K562 (cell line): ENCODE measurements at regions not wholly inside any gene's neighbourhood (a gene's known extent, or its start where the extent isn't known, plus 50 kb on each side); places are given as distances from the start of the nearest gene placed in this dataset.

Source experiments
- ATAC-seq: fragments of 200-7000 bp; cut with Tn5 transposase; 3 replicates; pipeline ENCODE4 v1.9.1; 2020; ENCODE audit warnings: moderate library complexity
- BruUV-seq: library from RNA; stranded (reverse); fragments of 400-500 nt; replicated peaks from 2 replicates; lab custom pipeline; 2021; lab: Mats Ljungman, UMichigan
- CTCF ChIA-PET: fragments of 300-600 bp; formaldehyde crosslinking; extraction: SDS; loops from one replicate; lab custom pipeline; 2021; ENCODE audit warnings: low intra/inter-chr PET ratio; lab: Yijun Ruan, JAX
- POLR2A ChIA-PET: fragments of 300-600, 350-650 bp; sonication (Branson Sonifier 250); formaldehyde crosslinking; extraction: SDS; loops from one replicate; lab custom pipeline; 2021; ENCODE audit warnings: antibody characterized with exemption, inconsistent platforms; lab: Yijun Ruan, JAX
- DNase-seq, 4 experiments: peaks; one replicate each; pipeline versions ENCODE4 v3.0.0 to v3.0.0-alpha.2; 2011 to 2018; ENCODE audit warnings: low spot score in 3 of 4, mixed read lengths in 3 of 4; ENCODE audit errors: extremely low read depth in 1 of 4
- FAIRE-seq: peaks from 2 replicates; lab custom pipeline; 2011; peaks lifted over from hg19 to GRCh38; lab: Jason Lieb, UNC
- H2AFZ ChIP-seq: 2 replicates; pipeline ENCODE4 v1.6.0; 2011; ENCODE audit warnings: low read depth, low read length, control low read depth, inconsistent platforms
- H3K27ac ChIP-seq: fragments of 200-600 bp; 3 replicates; pipeline ENCODE4 v1.8.0; 2011; ENCODE audit warnings: low read depth, mild to moderate bottlenecking, control low read depth, inconsistent platforms, low read length, moderate library complexity, mixed read lengths; ENCODE audit errors: extremely low read depth
- H3K27me3 ChIP-seq, 2 experiments: fragments of 300-600 bp in 1 of 2; 2 replicates in 1 of 2; 3 replicates in 1 of 2; pipeline versions ENCODE4 v1.6.0 to v1.8.0; 2011; ENCODE audit warnings: inconsistent platforms in 2 of 2, low read length in 2 of 2, mild to moderate bottlenecking in 1 of 2, mixed read lengths in 1 of 2, moderate library complexity in 1 of 2; ENCODE audit not compliant: control insufficient read depth in 2 of 2, insufficient read depth in 2 of 2
- H3K36me3 ChIP-seq: fragments of 300-600 bp; 3 replicates; pipeline ENCODE4 v1.8.0; 2011; ENCODE audit warnings: mild to moderate bottlenecking, low read length, inconsistent platforms; ENCODE audit not compliant: control insufficient read depth, insufficient read depth
- H3K4me1 ChIP-seq, 2 experiments: fragments of 200-600 bp in 1 of 2; replicated peaks in 1 of 2; 2 replicates in 1 of 2; 3 replicates in 1 of 2; pipeline versions ENCODE4 v1.5.1 to v1.8.0; 2011; ENCODE audit warnings: inconsistent platforms in 2 of 2, low read length in 2 of 2, mild to moderate bottlenecking in 1 of 2, mixed read lengths in 1 of 2, moderate library complexity in 1 of 2; ENCODE audit not compliant: control insufficient read depth in 2 of 2, insufficient read depth in 2 of 2
- H3K4me2 ChIP-seq: 2 replicates; pipeline ENCODE4 v1.6.1; 2011; ENCODE audit warnings: low read length, control low read depth, inconsistent platforms, mixed read lengths; ENCODE audit not compliant: insufficient read depth
- H3K4me3 ChIP-seq: fragments of 200-600 bp; sonication (generic), shearing (Covaris generic); 2 replicates; pipeline ENCODE4 v1.5.1; 2016; ENCODE audit warnings: control low read depth, inconsistent platforms
- H3K79me2 ChIP-seq: fragments of 200-600 bp; 3 replicates; pipeline ENCODE4 v1.8.0; 2011; ENCODE audit warnings: low read length, inconsistent platforms; ENCODE audit not compliant: control insufficient read depth, insufficient read depth
- H3K9ac ChIP-seq, 2 experiments: 2 replicates each; pipeline versions ENCODE4 v1.6.0 to v1.6.1; 2011; ENCODE audit warnings: low read depth in 2 of 2, low read length in 2 of 2, control low read depth in 1 of 2, inconsistent platforms in 1 of 2, mild to moderate bottlenecking in 1 of 2, mixed read lengths in 1 of 2; ENCODE audit not compliant: insufficient read depth in 1 of 2
- H3K9me1 ChIP-seq: one replicate; pipeline ENCODE4 v1.6.0; 2011; ENCODE audit warnings: inconsistent platforms, mild to moderate bottlenecking, low read length, moderate library complexity; ENCODE audit not compliant: control insufficient read depth, insufficient read depth
- H3K9me3 ChIP-seq: replicated peaks from 2 replicates; pipeline ENCODE4 v1.5.1; 2011; ENCODE audit warnings: low read depth, low read length, inconsistent platforms; ENCODE audit not compliant: control insufficient read depth, insufficient read depth
- H4K20me1 ChIP-seq: replicated peaks from 2 replicates; pipeline ENCODE4 v1.6.1; 2011; ENCODE audit warnings: low read length, inconsistent platforms, mixed read lengths; ENCODE audit not compliant: control insufficient read depth, insufficient read depth
- CREBBP ChIP-seq: IDR thresholded peaks from one replicate; pipeline ENCODE4 v1.6.1; 2012; ENCODE audit warnings: low read depth, mild to moderate bottlenecking, control low read depth, inconsistent platforms, low read length
- CTCFL ChIP-seq: IDR thresholded peaks from 2 replicates; pipeline ENCODE4 v1.6.1; 2011; ENCODE audit warnings: borderline replicate concordance, low read depth, mild to moderate bottlenecking, moderate library complexity, low read length; ENCODE audit not compliant: insufficient read depth, poor library complexity, severe bottlenecking
- MCM2 ChIP-seq: fragments of 450-650 bp; IDR thresholded peaks from 2 replicates; pipeline ENCODE4 v1.6.1; 2017; ENCODE audit warnings: low read depth, mild to moderate bottlenecking
- PHB2 ChIP-seq: fragments of 450-650 bp; IDR thresholded peaks from 2 replicates; pipeline ENCODE4 v1.6.1; 2017; ENCODE audit warnings: low read depth
- TCFL5 ChIP-seq: fragments of 250-450 bp; sonication (Bioruptor Pico); conservative IDR thresholded peaks from 2 replicates; pipeline ENCODE4 v1.6.1; 2021; ENCODE audit warnings: mild to moderate bottlenecking, moderate library complexity, matching md5 sums
- in situ Hi-C: fragments of 300-500 bp; cut with MboI; formaldehyde crosslinking; loops from 4 replicates; pipeline ENCODE4 v1.15.0; 2018; ENCODE audit warnings: inconsistent platforms, mixed read lengths
- intact Hi-C: fragments of 100-400 bp; cut with micrococcal nuclease; formaldehyde crosslinking; loops from 2 replicates; pipeline ENCODE4 v1.14.2; 2022

DNA sequence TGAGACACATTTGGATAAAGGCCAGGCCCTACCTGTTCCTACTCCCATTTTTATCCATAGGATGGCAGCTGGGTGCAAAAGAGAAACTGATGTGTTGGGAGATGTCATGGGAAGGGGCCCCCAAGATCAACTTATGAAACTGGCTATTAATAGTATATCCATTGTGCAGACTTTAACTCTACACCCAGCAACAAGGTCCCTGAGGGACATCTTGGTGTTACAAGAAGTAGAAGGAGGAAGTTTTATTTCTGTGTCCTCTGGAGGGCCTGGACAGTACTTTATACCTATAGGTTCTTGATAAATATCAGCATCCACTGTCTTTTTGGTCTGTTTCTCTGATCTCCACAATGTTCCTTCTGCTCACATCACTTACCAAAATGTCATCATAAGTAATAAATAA lies 84.6 kb downstream of the BTG1 start:
- Histone ChIP-seq H3K9me1 (no peaks in the 10 kb centered on the region), H2AFZ (no peak overlapping the region), H3K9me3 (no peaks in the 10 kb centered on the region), H3K9ac (no peak overlapping the region), H3K27me3 (no peaks in the 10 kb centered on the region), H3K79me2 (no peaks in the 10 kb centered on the region), H3K27ac (no peak overlapping the region), H3K4me1 (peaks cover 4 to 6% of the 10 kb centered on the region in 2 experiments; a peak in 1 of 5 replicates), H3K36me3 (no peaks in the 10 kb centered on the region), H3K4me2 (no peak overlapping the region), H4K20me1 (no peaks in the 10 kb centered on the region), H3K4me3 (no peak overlapping the region)
- TF ChIP-seq CTCFL: no peak
- no peak for TF ChIP-seq TCFL5 (CRISPR knock-in tag)
- TF ChIP-seq PHB2: no peak
- TF ChIP-seq MCM2: no peak
- no peak for TF ChIP-seq CREBBP
- ChIA-PET CTCF (no interaction called here), POLR2A (interaction anchor here (0.6 to 1.3 kb wide), 3 partner anchors 12 to 73 kb away, joined by 3 to 5 read pairs (median 4); no protein-coding TSS in a partner anchor)
- FAIRE-seq (no peak), DNase-seq (no peak), ATAC-seq (no peak)
- intact Hi-C loops: no loop called here
- no TSS peak for BruUV-seq
- in situ Hi-C loops: no loop called here
